ENCODE measurements at regions not wholly inside any gene's neighbourhood (a gene's known extent, or its start where the extent isn't known, plus 50 kb on each side); places are given as distances from the start of the nearest gene placed in this dataset.

DNA sequence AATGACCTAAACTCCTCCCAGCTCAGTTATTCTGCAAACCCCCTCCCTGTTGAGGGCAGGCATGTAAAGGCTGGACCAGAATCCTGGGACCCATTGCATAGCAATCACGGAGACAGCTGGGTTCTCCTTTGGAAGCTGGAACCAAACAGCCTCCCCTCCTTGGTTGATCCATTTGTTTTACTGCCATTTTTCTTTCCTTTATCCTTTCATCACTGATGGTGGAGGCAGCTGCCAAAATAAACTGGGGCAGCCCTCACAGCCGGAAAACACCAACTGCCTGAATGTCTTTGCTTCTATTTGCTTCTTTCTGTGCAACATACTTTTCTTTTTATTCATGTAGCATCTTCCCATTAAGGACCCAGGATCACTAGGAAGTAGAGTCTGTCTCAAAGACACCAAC lies 150.0 kb upstream of the SYT13 start:
- Histone ChIP-seq H3K4me3 (replicated peaks; ENCODE audit: insufficient read depth, low read length) (no peak overlapping the region), H3K27ac (replicated peaks) (no peak overlapping the region), H3K27me3 (ENCODE audit: insufficient read depth, poor library complexity, severe bottlenecking) (peaks cover 3% of the 10 kb centered on the region)
- no peak for DNase-seq (ENCODE audit: low read depth in 1 of 2, low spot score in 1 of 2)
- no peak for TF ChIP-seq SPI1 (IDR thresholded peaks at IDR 0.05; ENCODE audit: borderline replicate concordance, low read depth)

DNA sequence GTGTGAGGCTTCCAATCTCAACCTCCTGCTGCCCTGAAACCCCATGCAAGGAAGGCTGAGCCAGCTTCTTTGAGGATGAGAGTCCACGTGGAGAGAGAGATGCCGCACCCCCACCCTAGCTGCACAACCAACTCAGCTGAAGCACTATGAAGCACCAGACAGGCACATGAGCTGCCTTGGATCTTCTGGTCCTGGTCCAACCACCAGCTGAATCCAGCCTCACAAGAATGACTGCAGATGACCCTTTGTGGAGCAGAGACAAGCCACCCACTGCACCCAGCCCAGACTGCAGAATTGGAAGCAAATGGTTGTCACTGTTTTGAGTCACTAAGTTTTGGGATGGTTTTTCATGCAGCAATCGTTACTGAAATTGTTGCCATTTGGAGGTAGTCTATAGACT lies 149.6 kb upstream of the SYT13 start:
- Histone ChIP-seq H3K27ac (replicated peaks) (no peak overlapping the region), H3K4me3 (replicated peaks; ENCODE audit: insufficient read depth, low read length) (no peak overlapping the region), H3K27me3 (ENCODE audit: insufficient read depth, poor library complexity, severe bottlenecking) (peaks cover 3% of the 10 kb centered on the region)
- no peak for DNase-seq (ENCODE audit: low read depth in 1 of 2, low spot score in 1 of 2)
- no peak for TF ChIP-seq POLR2AphosphoS5 (IDR thresholded peaks at IDR 0.05; ENCODE audit: low read depth)
- TF ChIP-seq, protein P1, sequence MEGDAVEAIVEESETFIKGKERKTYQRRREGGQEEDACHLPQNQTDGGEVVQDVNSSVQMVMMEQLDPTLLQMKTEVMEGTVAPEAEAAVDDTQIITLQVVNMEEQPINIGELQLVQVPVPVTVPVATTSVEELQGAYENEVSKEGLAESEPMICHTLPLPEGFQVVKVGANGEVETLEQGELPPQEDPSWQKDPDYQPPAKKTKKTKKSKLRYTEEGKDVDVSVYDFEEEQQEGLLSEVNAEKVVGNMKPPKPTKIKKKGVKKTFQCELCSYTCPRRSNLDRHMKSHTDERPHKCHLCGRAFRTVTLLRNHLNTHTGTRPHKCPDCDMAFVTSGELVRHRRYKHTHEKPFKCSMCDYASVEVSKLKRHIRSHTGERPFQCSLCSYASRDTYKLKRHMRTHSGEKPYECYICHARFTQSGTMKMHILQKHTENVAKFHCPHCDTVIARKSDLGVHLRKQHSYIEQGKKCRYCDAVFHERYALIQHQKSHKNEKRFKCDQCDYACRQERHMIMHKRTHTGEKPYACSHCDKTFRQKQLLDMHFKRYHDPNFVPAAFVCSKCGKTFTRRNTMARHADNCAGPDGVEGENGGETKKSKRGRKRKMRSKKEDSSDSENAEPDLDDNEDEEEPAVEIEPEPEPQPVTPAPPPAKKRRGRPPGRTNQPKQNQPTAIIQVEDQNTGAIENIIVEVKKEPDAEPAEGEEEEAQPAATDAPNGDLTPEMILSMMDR (IDR thresholded peaks at IDR 0.05; ENCODE audit: insufficient read depth, low read length), result no peak
- TF ChIP-seq, protein P2, sequence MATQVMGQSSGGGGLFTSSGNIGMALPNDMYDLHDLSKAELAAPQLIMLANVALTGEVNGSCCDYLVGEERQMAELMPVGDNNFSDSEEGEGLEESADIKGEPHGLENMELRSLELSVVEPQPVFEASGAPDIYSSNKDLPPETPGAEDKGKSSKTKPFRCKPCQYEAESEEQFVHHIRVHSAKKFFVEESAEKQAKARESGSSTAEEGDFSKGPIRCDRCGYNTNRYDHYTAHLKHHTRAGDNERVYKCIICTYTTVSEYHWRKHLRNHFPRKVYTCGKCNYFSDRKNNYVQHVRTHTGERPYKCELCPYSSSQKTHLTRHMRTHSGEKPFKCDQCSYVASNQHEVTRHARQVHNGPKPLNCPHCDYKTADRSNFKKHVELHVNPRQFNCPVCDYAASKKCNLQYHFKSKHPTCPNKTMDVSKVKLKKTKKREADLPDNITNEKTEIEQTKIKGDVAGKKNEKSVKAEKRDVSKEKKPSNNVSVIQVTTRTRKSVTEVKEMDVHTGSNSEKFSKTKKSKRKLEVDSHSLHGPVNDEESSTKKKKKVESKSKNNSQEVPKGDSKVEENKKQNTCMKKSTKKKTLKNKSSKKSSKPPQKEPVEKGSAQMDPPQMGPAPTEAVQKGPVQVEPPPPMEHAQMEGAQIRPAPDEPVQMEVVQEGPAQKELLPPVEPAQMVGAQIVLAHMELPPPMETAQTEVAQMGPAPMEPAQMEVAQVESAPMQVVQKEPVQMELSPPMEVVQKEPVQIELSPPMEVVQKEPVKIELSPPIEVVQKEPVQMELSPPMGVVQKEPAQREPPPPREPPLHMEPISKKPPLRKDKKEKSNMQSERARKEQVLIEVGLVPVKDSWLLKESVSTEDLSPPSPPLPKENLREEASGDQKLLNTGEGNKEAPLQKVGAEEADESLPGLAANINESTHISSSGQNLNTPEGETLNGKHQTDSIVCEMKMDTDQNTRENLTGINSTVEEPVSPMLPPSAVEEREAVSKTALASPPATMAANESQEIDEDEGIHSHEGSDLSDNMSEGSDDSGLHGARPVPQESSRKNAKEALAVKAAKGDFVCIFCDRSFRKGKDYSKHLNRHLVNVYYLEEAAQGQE (IDR thresholded peaks at IDR 0.05; ENCODE audit: insufficient replicate concordance, low read depth), result no peak
- TF ChIP-seq GABPA (IDR thresholded peaks at IDR 0.05; ENCODE audit: low read depth), result no peak
- TF ChIP-seq SPI1 (IDR thresholded peaks at IDR 0.05; ENCODE audit: borderline replicate concordance, low read depth), result no peak

DNA sequence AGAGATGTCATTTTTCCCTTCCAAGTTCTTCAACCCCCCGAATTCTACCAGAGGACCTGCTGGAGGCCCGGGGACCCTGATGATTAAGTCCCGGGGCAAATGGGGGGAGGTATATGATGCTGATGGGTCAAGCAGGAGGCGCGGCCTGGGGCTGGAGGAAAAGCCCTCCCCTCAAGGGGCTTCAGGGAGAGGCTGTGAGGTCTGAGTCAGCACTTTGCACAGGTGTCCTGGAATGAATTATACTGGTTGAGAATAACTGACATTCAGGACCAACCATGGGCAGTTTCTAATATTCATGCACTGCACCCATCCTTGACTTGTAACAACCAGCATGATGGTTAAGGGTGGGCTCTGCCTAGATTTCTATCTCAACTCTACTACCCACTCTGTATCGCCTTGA lies 146.8 kb upstream of the SYT13 start:
- Histone ChIP-seq H3K4me3 (replicated peaks; ENCODE audit: insufficient read depth, low read length) (no peak overlapping the region), H3K27me3 (ENCODE audit: insufficient read depth, poor library complexity, severe bottlenecking) (peaks cover 3% of the 10 kb centered on the region), H3K27ac (replicated peaks) (no peak overlapping the region)
- no peak for TF ChIP-seq SPI1 (IDR thresholded peaks at IDR 0.05; ENCODE audit: borderline replicate concordance, low read depth)
- no peak for TF ChIP-seq POLR2AphosphoS5 (IDR thresholded peaks at IDR 0.05; ENCODE audit: low read depth)
- TF ChIP-seq, protein P1 (IDR thresholded peaks at IDR 0.05; ENCODE audit: insufficient read depth, low read length), result no peak
- no peak for TF ChIP-seq GABPA (IDR thresholded peaks at IDR 0.05; ENCODE audit: low read depth)
- TF ChIP-seq, protein P2 (IDR thresholded peaks at IDR 0.05; ENCODE audit: insufficient replicate concordance, low read depth), result no peak
- DNase-seq (ENCODE audit: low read depth in 1 of 2, low spot score in 1 of 2), result no peak

DNA sequence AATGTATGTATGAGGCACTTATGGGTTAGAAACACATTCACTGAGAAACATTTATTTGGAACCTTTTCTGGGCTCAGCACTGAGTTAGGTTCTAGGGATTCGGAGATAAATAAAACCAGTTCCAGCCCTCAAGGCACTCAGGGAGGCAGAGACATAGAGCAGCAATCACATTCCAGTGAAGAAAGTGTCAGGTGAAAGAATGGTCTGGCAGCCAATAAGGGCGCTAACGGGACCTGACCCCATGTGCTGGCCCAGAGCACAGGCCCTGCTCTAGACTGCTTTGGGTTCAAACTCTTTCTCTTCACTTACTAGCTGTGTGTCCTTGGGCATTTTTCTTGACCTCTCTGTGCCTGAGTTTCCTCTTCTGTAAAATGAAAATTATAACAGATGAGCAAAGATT lies 146.0 kb upstream of the SYT13 start:
- H3K4me3 ChIP-seq (replicated peaks; ENCODE audit: insufficient read depth, low read length), result no peak overlapping the region
- TF ChIP-seq POLR2AphosphoS5 (IDR thresholded peaks at IDR 0.05; ENCODE audit: low read depth) (no peak), GABPA (IDR thresholded peaks at IDR 0.05; ENCODE audit: low read depth) (no peak), SPI1 (IDR thresholded peaks at IDR 0.05; ENCODE audit: borderline replicate concordance, low read depth) (no peak)
- TF ChIP-seq, protein P1 (IDR thresholded peaks at IDR 0.05; ENCODE audit: insufficient read depth, low read length), result no peak
- TF ChIP-seq, protein P2 (IDR thresholded peaks at IDR 0.05; ENCODE audit: insufficient replicate concordance, low read depth), result no peak
- H3K27me3 ChIP-seq (ENCODE audit: insufficient read depth, poor library complexity, severe bottlenecking), result peaks cover 3% of the 10 kb centered on the region
- no peak for DNase-seq (ENCODE audit: low read depth in 1 of 2, low spot score in 1 of 2)
- no peak overlapping the region for H3K27ac ChIP-seq (replicated peaks)

Data from HL-60 (cell line).